GM19468 (cell line): ENCODE measurements at regions not wholly inside any gene's neighbourhood (a gene's known extent, or its start where the extent isn't known, plus 50 kb on each side); places are given as distances from the start of the nearest gene placed in this dataset.

ENCODE experiments used
- ATAC-seq: cut with Tn5 transposase; IDR thresholded peaks from one replicate; pipeline ENCODE4 v1.9.1; 2021; ENCODE audit warnings: mild to moderate bottlenecking, moderate library complexity, moderate number of reproducible peaks; ENCODE audit not compliant: unreplicated experiment; ENCODE audit errors: extremely low read depth

- ATAC-seq = no peak
Measured at GRCh38 chr1:105886309-105886708, 1170.2 kb upstream of the PRMT6 start.

DNA sequence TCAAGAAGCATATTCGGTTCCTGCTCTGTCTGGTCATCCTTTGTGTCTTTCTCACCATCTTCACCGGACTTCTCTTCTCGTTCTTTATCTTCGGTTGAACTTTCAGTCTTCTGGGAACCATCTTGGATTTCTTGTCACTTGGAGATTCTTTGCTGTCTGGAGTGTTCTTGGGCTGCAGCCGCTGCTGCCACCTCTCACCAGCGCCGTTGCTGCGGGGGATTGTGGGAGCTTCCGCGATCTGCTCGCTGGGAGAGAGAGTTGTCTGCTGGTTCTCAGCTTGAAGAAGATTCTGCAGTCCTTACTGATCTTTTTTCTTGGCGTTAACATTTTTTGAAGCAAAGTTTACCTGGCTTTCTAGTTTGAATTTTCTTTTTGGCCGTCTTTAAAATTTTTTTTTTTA, 1165.2 kb upstream of the PRMT6 start:
- ATAC-seq = no peak

- ATAC-seq = no peak
Measured at GRCh38 chr1:105894006-105894405, 1162.5 kb upstream of the PRMT6 start.

- ATAC-seq = no peak
Measured at GRCh38 chr1:105909811-105910210, 1146.7 kb upstream of the PRMT6 start.

DNA sequence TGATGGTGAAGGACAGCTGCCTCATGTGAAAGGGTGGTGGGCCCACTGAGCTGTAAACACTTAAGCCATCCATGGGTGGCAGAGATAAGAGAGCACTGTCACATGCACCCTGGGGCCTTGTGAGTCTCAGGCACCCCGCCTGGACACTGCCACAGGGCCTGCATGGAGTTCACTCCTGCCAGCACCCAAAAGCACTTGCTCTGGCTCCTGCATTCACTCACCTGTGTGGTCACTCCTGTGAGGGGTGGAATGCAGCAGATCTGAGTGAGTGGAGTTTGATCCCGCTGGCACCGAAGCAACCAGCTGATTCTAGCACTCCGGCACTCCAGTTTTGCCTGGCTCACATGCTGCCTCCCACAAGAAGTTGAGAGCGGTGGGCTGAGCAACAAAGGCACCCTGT, 1142.1 kb upstream of the PRMT6 start:
- ATAC-seq = no peak

GRCh38 chr1:105934806-105935205, 1121.7 kb upstream of the PRMT6 start:
- ATAC-seq = no peak

DNA sequence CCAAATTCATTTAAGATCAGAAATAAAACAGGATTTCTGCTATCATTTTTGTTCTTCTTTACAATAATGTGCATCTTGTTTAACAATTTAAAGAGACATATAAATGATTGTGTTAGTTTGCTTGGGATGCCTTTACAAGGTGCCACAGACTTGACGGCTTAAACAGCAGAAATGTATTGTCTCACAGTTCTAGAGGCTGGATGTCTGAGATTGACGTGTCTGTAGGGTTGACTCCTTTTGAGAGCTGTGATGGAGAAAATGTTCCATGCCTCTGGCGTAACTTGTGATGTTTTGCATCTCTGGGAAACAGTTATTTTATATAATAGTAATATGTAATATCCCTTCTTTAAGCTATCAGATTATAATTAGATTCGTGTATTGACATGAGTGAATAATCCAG, 1091.6 kb upstream of the PRMT6 start:
- no peak for ATAC-seq

- no peak for ATAC-seq
Measured at GRCh38 chr1:105997516-105997915, 1059.0 kb upstream of the PRMT6 start.

DNA sequence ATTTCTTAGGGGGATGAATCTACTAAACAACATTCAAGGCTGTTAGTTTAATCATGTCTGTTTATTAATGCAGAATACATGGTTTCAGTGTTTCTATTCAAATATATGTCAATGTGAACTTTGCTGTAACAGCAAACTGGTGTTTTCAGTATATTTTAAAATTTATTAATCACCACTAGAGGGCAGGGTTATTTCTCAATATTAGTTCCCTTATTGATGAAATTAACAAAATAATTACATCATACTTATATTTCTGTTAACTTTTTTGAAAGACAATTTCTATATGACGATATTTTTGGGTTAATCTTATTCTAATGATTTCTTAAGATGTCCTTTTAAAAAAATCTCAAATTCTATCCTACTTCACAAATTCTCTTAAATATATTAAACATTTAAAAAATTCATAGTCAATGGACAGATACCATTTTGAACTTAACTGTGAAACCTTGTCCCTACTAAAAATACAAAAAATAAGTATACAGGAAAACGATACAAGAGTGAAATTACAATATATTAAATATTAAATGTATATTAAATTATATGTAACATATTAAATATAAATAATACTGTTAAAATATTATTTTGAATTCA, 1034.1 kb upstream of the PRMT6 start:
- ATAC-seq = no peak

DNA sequence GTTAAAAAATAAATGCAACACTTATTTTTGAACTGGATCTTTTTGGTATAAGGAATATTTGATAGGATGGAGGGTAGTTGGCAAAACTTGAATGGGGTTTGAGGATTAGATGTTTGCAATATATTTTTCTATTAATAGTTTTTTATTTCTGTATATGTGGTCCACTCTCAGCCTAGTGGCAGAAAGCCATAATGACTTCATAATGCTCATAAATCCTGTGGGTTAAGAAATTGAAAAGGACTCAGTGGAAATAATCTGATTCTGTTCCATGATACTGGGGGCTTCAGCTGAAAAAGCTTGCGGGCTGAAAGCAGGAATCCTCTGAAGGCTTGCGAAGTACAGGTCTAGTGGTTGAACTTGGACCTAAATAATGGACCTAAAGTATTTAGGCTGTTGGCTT, 1028.6 kb upstream of the PRMT6 start:
- ATAC-seq = no peak

DNA sequence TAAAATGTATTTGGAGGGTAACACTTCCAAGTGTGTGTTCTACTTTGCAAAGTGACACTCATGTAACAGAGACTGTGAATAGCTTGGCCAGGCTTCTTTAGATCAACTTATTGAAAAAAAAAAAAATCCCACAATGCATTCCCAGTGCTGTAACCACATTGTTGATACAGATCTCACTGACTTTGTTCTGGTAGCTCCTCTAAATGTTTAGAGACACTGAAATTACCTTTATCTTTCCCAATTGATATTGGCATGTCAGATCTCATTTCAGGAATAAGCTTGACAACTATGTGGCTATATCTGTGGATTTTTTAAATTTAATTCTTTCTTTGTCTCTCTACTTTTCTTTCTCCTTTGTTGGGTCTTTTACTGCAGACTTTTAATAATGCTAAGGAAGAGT, 1018.9 kb upstream of the PRMT6 start:
- ATAC-seq = no peak

GRCh38 chr1:106038260-106038659, 1018.2 kb upstream of the PRMT6 start:
- no peak for ATAC-seq

DNA sequence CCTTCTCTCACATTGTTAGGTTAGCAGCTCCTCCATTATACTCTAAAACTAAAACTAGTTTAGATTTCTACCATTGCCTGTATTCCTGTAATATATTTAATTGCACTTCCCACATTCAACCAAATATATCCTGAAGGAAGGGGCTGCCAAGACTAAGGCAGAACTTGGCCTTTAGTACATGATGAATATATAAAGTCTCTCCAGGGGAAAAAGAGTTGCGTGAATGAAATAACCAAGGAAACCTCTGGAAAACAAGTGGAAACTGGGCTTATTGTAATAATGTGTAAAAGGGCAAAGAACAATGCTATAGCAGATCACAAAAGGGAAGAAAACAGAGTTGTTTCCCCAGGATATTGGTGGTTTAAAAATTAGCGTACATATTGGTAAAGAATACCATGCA, 1012.5 kb upstream of the PRMT6 start:
- ATAC-seq = no peak

- no peak for ATAC-seq
Measured at GRCh38 chr1:106047210-106047609, 1009.3 kb upstream of the PRMT6 start.

DNA sequence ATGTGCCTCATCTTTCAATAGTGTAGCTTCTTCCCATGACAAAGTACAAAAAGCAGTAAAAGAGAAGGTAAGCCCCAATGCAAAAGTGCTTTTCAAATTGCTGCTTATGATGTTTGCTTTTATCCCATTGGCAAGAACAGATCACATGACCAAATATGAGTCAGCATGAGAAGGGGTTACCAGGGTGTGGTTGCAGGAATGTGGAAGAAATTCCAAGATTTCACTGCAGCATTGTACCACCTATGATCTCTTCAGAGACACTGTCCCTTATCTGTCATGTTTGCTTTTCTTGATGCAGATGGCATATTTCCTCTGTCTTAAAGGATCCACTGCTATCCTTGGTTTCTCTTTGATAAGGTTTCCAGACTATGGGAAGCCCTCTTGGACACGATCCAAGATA, 1006.9 kb upstream of the PRMT6 start:
- ATAC-seq = no peak

GRCh38 chr1:106055855-106056254, 1000.6 kb upstream of the PRMT6 start:
- no peak for ATAC-seq

GRCh38 chr1:106061586-106062495, 994.6 kb upstream of the PRMT6 start:
- ATAC-seq = no peak

DNA sequence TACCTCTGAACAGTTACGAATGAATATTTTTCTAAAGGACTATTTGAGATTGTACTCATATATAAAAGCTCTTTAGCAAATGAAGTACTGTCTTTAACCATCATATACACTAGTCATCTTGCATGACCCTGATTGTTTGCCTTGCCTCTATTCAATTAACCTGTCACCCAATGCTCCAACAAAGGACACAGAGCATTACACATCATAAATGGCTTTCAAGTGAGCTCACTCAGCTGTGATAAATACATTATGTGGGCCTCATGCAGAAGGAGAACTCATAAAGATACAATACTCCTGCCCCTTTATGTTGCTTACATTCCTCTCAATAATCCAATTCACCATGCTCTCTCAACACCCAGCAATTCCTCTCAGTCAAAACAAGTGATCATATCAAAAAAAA, 993.0 kb upstream of the PRMT6 start:
- ATAC-seq = no peak

GRCh38 chr1:106072909-106073600, 983.4 kb upstream of the PRMT6 start:
- no peak for ATAC-seq

DNA sequence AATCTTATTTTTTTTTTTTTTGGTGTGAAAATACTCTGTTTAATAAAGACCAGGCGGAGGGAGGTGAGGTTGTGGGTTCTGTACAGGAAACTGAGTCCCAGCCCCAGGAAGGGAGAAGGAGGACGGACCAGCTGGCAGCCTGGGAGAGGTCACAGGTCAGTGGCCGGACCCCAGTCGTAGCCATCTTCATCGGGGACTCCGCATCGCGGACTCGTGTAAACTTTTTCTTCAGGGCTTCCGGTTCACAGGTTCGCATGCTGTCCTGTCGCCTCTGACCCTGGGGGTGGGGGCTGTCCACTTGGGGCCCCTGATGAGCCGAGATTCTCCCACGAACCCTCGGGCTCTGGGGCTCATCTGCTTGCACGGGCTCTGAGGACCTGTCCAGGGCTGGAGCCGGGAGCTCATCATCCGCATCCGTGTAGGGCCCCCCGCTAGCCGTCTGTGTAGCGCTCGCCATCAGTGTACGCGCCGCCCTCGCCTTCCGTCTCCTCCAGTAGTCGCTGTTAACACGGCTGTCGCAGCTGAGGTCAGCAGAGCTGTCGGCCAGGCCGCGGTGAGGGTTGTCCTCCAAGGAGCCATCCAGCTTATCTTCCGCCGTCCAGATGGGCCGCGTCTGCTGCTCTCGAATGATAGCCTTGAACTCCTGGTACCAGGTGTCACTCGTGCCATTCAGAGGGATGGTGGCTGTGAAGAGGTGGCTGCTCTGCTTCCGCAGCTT, 975.7 kb upstream of the PRMT6 start:
- ATAC-seq = no peak

- ATAC-seq = no peak
Measured at GRCh38 chr1:106111044-106111443, 945.4 kb upstream of the PRMT6 start.
